Endothelial cell of hepatic sinusoid (primary cell): ENCODE measurements at regions not wholly inside any gene's neighbourhood (a gene's known extent, or its start where the extent isn't known, plus 50 kb on each side); places are given as distances from the start of the nearest gene placed in this dataset.
"Not testable (repeated sequence)": the region's sequence is repeated elsewhere in the genome, so short reads cannot be mapped to it uniquely, and the experiment has no call there.

Experiments used
- in situ Hi-C: cut with HindIII; loops from 2 replicates; pipeline ENCODE4 v1.10.0; 2017; ENCODE audit warnings: low sequenced_read_pairs

GRCh38 chr13:38283346-38283745 lies 66.3 kb upstream of the UFM1 start:
- in situ Hi-C loops: no loop called here

- in situ Hi-C loops: no loop called here
Measured at GRCh38 chr13:38265132-38265497, 84.5 kb upstream of the UFM1 start.

- in situ Hi-C loops: no loop called here
Measured at GRCh38 chr13:38264363-38265131, 85.1 kb upstream of the UFM1 start.

GRCh38 chr13:38262211-38262610 lies 87.4 kb upstream of the UFM1 start:
- in situ Hi-C loops: no loop called here

- in situ Hi-C loops: no loop called here
Measured at GRCh38 chr13:38255600-38255999, 94.1 kb upstream of the UFM1 start.

GRCh38 chr13:38239874-38240273 lies 109.8 kb upstream of the UFM1 start:
- in situ Hi-C loops: no loop called here

- in situ Hi-C loops: no loop called here
Measured at GRCh38 chr13:38228322-38228721, 121.3 kb upstream of the UFM1 start.

- in situ Hi-C loops: no loop called here
Measured at GRCh38 chr13:38226496-38226895, 123.2 kb upstream of the UFM1 start.

- in situ Hi-C loops: no loop called here
Measured at GRCh38 chr13:38223089-38223488, 126.6 kb upstream of the UFM1 start.

- in situ Hi-C loops: not testable (repeated sequence)
Measured at GRCh38 chr13:38221120-38221519, 128.5 kb upstream of the UFM1 start.

- in situ Hi-C loops: no loop called here
Measured at GRCh38 chr13:38216181-38216580, 133.5 kb upstream of the UFM1 start.

GRCh38 chr13:38213314-38213713 lies 136.3 kb upstream of the UFM1 start:
- in situ Hi-C loops: no loop called here

- in situ Hi-C loops: no loop called here
Measured at GRCh38 chr13:38210928-38211596, 138.6 kb upstream of the UFM1 start.

- in situ Hi-C loops: no loop called here
Measured at GRCh38 chr13:38204556-38204955, 145.1 kb upstream of the UFM1 start.

GRCh38 chr13:38202740-38203139 lies 146.9 kb upstream of the UFM1 start:
- in situ Hi-C loops: no loop called here

GRCh38 chr13:38191016-38191415 lies 158.6 kb upstream of the UFM1 start:
- in situ Hi-C loops: no loop called here

- in situ Hi-C loops: no loop called here
Measured at GRCh38 chr13:38180670-38181069, 169.0 kb upstream of the UFM1 start.

- in situ Hi-C loops: no loop called here
Measured at GRCh38 chr13:38180126-38180525, 169.5 kb upstream of the UFM1 start.

- in situ Hi-C loops: no loop called here
Measured at GRCh38 chr13:38176664-38177063, 173.0 kb upstream of the UFM1 start.

GRCh38 chr13:38173403-38173802 lies 176.2 kb upstream of the UFM1 start:
- in situ Hi-C loops: no loop called here

- in situ Hi-C loops: no loop called here
Measured at GRCh38 chr13:38167164-38167822, 182.4 kb upstream of the UFM1 start.

- in situ Hi-C loops: no loop called here
Measured at GRCh38 chr13:38166116-38166515, 183.5 kb upstream of the UFM1 start.
